Coronary artery (tissue), 2 donors: ENCODE measurements at regions not wholly inside any gene's neighbourhood (a gene's known extent, or its start where the extent isn't known, plus 50 kb on each side); places are given as distances from the start of the nearest gene placed in this dataset.
A peak's percentile ranks its signal among the peaks of the same experiment; 100 is the strongest.

Experiments used
- DNase-seq: peaks from one replicate; pipeline ENCODE4 v3.0.0-alpha.2; 2017; ENCODE audit warnings: low spot score
- H3K27ac ChIP-seq, 2 donors: fragments of 200-600 bp; sonication (generic); one replicate each; pipeline ENCODE4 v1.5.1; 2016 to 2019
- H3K4me3 ChIP-seq: fragments of 200-600 bp; sonication (generic); 2 replicates; pipeline ENCODE4 v1.5.1; 2016; ENCODE audit warnings: mild to moderate bottlenecking, moderate library complexity
- TF ChIP-seq, protein P1 (sequence below): fragments of 200-600 bp; sonication (generic); IDR thresholded peaks from one replicate; pipeline ENCODE4 v1.5.1; 2019; ENCODE audit warnings: antibody characterized with exemption

DNA sequence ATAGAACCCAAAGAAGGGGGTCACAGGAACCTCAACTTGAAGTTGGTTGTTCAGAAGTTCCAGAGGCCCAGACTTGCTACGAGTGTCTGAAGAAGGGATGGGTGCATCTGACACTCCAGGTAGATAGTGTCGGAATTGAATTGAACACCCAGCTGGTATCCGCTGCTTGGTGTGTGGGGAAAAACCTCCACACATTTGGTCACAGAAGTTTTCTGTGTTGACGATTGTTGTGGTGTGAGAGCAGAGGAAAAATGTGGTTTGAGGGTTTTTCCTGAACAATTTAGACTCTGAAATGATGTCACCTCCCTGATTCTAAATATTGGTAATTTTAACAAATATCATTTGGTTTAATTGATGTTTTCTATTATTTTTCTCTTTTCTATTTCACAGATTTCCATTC, 218.8 kb upstream of the CTNNB1 start:
- DNase-seq = no peak
- no peak overlapping the region for H3K4me3 ChIP-seq
- TF ChIP-seq, protein P1, sequence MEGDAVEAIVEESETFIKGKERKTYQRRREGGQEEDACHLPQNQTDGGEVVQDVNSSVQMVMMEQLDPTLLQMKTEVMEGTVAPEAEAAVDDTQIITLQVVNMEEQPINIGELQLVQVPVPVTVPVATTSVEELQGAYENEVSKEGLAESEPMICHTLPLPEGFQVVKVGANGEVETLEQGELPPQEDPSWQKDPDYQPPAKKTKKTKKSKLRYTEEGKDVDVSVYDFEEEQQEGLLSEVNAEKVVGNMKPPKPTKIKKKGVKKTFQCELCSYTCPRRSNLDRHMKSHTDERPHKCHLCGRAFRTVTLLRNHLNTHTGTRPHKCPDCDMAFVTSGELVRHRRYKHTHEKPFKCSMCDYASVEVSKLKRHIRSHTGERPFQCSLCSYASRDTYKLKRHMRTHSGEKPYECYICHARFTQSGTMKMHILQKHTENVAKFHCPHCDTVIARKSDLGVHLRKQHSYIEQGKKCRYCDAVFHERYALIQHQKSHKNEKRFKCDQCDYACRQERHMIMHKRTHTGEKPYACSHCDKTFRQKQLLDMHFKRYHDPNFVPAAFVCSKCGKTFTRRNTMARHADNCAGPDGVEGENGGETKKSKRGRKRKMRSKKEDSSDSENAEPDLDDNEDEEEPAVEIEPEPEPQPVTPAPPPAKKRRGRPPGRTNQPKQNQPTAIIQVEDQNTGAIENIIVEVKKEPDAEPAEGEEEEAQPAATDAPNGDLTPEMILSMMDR = no peak
- H3K27ac ChIP-seq = no peak overlapping the region

DNA sequence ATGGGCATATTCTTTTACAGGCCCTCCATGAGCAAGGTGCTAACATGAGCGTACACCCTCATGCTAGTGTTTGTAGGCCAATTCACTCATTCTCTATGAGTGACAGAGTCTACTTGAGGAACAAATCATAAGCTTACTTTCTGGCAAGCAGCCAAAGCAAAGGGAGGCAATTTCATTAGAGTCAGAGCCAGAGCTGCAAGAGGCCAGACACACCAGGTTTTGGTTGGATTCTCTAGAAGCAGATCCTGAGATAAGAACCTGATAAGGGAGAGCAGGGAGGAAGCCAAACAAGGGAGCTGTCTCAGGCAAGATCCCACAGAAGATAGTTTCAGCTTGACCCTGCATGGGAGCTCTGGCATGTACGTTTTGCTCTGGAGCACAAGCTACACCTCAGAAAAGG, 214.1 kb upstream of the CTNNB1 start:
- Histone ChIP-seq H3K4me3 (no peak overlapping the region), H3K27ac (no peak overlapping the region)
- TF ChIP-seq, protein P1 = no peak
- DNase-seq = no peak

DNA sequence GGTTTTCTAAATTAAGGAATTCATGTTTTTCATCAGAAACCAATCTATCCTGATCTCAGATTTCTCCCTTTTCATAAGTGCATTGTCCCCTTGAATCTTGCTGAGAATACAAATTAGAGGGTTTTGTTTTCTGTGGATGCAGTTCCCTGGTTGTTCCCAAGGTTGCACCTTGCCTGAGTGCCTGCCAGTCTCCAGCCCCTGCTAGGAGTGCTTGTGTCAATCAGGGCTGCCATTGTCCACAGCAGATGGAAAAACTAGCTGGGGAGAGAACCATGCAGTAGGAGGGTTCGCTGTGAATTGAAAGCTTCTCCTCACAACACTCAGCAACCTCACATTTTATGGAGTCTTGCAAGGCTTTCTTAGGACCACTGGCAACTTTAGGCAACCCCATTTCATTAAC, 210.8 kb upstream of the CTNNB1 start:
- no peak for DNase-seq
- H3K4me3 ChIP-seq = no peak overlapping the region
- no peak overlapping the region for H3K27ac ChIP-seq
- TF ChIP-seq, protein P1 = no peak

DNA sequence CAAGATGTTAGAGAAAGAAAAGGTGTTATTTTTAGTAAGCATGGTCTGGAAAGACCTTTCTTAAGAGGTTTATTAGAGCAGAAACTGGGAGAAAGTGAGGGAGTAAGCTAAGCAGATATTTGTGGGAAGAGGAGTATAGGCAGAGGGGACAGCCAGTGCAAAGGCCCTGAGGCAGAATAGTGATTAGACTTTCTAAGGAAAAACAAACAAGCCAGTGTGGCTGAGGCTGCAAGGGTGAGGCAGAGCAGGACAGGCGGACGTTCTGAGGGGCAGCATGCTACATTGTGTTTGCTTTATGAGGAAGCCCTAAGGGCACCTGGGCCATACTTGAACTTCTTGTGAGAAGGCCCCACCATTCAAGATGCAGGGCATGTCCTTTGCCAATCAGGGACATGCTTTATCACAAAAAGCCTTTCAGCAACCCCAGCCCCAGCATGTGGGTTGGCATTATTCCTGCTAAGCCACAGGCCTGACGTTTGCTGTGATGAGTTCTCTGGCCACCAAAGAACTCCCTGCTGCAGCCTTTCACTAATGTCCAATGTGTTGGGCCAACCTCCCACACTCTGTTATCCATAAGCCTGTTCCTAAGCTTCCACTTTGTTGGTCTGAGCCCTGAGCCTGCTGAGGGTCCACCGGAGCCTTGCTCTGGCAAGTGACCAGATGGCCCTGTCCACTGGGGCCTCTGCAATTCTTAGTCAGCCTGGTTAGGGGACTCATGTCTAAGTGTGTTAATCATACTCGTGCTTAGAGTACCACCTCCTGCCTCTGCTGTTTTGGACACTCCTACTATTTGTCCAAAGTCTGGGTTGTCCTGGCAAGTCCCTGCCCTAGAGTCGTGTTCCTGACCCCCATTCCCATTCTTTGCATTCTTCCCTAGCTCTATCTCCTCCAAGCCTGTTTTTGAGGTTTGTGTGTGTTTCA, 209.9 kb upstream of the CTNNB1 start:
- H3K4me3 ChIP-seq = no peak overlapping the region
- H3K27ac ChIP-seq = peak overlapping the region in 1 of 2 donors; percentile 33
- TF ChIP-seq, protein P1 = no peak
- DNase-seq = no peak

DNA sequence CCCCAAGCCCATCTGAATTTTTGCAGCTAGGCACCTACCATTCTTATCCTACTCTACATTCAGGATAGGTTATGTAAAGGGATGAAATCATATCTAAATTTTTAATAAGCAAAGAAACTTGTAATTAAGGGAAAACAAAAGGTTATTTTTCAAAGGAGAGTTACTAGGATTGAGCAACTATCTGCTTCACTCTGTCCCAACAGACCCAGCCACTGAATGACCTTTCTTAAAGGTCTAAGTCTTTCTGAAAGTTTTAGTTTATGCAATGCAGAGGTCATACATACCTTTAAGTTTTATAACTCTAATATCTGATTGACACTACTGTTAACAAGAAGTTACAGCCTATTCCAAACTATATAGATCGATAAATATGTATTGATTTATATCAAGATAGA, 209.2 kb upstream of the CTNNB1 start:
- DNase-seq = no peak
- TF ChIP-seq, protein P1 = no peak
- Histone ChIP-seq H3K27ac (peak overlapping the region in 1 of 2 donors; percentile 33), H3K4me3 (no peak overlapping the region)

DNA sequence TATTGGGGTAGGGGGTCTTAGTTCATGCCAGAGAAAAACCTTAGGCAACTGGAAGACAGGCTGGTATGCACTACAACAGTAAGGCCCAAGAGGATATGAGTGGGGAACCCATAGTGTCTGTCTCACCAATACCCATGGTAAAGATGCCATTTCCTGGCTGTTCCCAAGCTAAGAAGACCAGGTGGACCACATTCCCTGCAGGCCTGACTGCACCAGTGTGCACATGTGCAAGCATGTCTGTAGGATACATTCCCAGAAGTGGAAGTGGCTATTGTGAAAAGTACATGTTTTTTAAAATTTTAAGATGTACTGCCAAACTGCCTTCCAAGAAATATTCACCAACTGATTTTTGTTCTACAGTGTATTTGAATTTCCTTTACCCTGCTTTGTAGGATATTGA, 207.3 kb upstream of the CTNNB1 start:
- no peak overlapping the region for H3K4me3 ChIP-seq
- H3K27ac ChIP-seq = no peak overlapping the region
- TF ChIP-seq, protein P1 = no peak
- no peak for DNase-seq

DNA sequence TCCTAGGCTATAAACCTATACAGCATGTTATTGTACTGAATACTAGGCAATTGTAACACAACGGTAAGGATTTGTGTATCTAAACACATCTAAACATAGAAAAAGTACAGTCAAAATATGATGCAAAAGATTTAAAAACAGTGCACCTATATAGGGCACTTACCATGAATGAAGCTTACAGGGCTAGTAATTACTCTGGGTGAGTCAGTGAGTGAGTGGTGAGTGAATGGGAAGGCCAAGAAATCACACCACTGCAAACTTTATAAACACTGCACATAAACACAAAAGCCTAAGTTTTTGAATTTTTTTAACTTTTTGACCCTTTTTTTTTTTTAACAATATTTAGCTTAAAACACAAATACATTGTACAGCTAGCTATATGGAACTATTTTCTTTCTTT, 204.7 kb upstream of the CTNNB1 start:
- TF ChIP-seq, protein P1 = no peak
- DNase-seq = no peak
- Histone ChIP-seq H3K27ac (no peak overlapping the region), H3K4me3 (no peak overlapping the region)
